Stimulated activated CD4-positive, alpha-beta T cell treated with anti-CD3 and anti-CD28 coated beads, TNF-alpha, amount 100 ng/mL, for 1 hour (primary cell): ENCODE measurements at regions not wholly inside any gene's neighbourhood (a gene's known extent, or its start where the extent isn't known, plus 50 kb on each side); places are given as distances from the start of the nearest gene placed in this dataset.
"Not testable (repeated sequence)": the region's sequence is repeated elsewhere in the genome, so short reads cannot be mapped to it uniquely, and the experiment has no call there.

Experiments used
- DNase-seq, 3 donors: peaks; one replicate each; pipeline ENCODE4 v3.0.0-alpha.2; 2020; ENCODE audit warnings: low read depth in 3 of 3, low spot score in 1 of 3

DNA sequence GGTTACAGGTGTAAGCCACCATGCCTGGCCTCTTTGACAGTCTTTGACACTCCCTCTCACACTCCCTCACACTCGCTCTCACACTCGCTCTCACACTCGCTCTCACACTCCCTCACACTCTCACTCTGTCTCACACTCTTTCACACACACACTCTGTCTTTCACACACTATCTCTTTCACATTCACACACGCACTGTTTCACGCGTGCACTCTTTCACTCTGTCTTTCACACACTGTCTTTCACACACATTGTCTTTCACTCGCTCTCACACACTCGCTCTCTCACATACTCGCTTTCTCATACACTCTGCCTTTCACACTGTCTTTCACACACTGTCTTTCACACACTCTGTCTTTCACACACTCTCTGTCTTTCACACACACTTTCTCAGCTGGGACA lies 167.1 kb upstream of the CXCL13 start:
- DNase-seq, result no peak

DNA sequence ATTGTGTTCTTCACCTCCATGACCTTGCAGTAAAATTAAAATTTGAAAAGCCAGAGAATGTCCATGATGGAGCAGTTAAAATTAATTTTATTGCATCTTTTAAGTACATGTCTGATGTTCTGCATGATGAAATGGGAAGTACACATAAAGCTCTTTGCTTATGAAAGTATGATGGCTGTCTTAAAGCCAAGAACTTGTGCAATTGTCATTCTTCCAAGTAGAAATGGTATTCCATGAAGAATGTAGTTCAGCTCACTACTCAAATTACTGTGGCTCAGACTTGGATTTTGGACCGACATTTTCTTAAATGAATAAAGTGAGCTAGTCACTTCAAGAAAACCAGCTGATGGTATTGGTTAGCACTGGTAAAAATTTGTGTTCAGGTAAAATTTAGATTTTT lies 161.7 kb upstream of the CXCL13 start:
- DNase-seq, result no peak

DNA sequence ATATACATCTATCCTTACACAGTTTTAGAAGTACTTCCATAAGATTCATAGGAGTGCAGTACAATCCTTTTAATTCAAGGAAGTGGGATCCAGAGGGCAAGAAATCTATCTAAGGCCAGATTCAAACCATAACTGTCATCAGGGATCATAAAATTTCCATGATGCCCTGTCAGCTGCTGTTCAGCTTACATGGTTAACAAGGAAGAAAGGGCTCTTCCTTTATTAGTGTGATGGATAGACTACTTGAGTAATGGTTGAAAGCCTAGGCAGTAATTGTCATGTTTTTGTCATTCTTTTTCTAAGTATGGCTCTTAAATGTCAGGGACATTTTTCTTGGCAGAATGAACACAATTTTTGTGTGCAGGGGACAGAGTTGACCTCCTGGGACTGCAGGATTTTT lies 159.8 kb upstream of the CXCL13 start:
- DNase-seq, result no peak

DNA sequence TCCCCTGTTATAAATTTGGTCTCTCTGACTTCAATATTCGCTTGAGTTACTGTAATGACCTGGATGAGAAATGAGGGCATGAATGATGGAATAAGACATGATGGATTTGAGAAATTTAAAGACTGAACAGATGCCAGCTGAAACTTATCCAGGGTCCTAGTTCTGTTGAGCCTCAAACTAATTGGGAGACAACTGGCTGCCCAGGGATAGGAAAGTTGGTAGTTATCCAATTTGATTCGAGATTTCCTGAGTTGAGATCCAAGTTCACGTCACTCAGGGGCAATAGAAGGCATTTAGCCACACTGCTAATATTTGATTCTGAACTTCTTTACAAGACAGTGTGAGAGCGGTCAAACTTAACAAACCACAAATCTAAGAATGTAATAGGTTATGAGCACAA lies 159.0 kb upstream of the CXCL13 start:
- no peak for DNase-seq

DNA sequence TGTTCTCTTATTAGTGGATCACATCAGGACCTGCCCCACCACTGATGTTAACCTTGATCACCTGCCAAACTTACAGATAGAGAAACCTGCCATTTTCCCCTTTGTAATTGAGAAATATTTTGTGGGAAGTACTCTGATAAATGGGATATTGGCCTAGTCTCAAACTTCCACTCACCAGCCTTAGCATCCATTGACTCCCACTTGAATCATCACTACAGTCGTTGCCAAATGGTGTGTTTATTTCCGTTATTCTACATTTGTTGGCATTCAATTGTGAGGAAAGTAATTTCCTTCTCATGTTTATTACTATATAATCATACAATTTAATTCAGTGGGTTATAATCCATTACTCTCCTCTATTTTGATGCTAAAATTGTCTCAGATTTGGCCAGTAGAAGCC lies 156.4 kb upstream of the CXCL13 start:
- DNase-seq, result no peak

DNA sequence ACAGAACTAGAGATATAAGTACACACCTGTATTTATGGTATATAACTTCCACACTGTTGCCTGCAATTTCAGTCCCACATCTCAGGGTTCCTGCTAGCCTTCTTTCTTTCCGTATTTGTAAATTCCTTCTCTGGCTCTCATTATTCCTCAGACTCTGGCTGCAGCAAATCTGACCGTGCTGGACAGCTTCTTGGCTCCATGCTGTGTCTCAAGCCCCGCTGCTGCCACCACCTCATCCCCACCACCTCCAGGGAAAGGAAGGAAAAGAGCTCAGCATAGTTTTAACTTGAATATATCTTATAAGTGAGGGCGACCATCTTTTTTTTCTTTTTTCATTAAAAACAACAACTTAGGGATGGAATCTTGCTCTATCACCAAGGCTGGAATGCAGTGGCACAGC lies 155.6 kb upstream of the CXCL13 start:
- DNase-seq, result no peak

DNA sequence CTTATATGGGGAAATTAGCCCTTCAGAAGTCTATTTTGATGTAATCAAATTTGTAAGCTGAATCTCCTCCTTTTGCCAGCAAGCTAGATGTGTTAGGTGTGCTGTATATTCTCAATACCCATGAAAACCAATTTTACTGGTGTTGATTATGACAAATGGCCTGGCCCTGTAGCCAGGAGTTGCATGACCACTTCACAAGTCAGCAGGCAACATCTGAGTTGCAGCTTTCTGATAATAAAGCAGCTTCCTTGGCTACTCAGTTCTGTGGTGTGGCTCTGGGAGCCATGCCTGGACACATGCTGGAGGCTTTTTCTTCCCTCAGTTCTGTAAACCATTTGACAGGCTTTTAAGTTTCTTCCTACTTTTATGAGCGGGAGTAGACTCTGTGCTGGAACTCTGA lies 154.1 kb upstream of the CXCL13 start:
- DNase-seq, result no peak

DNA sequence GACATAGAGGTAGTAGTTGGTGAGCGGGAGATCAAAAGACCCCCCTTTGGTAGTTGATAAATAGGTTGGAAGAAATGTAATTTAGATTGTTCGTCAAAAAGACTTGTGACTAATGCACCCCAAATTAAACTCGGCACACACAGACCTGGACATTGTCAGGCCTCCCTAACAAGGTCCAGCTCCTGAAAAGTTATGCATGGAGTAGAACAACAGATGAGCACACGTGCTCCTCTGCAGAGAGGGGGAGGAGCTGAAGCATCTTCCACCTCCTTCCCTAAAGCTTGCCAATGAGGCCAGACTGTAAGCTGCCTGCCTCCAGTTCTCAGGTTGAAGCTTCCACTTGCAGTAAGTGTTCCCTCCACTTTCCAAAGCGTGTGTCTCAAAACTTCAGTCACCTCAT lies 153.5 kb upstream of the CXCL13 start:
- DNase-seq, result not testable (repeated sequence)

DNA sequence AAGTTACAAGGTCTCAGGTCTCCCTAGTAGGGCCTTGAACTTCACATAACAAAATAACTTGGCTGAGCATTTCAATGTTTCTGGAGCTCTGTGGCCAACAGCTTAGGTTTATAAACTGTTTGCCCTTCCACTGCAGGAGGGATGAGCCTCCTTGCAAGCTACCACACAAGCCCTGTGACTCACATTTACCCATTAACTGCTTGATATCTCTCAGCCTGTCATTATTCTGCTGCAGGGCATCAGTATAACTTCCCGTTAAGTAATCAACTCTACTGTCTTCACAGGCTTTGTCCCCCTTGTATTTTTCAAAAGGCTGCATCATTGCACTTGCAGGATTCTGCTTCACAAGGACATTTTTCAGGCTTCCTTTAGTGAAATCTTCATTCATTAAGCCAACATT lies 151.7 kb upstream of the CXCL13 start:
- no peak for DNase-seq

DNA sequence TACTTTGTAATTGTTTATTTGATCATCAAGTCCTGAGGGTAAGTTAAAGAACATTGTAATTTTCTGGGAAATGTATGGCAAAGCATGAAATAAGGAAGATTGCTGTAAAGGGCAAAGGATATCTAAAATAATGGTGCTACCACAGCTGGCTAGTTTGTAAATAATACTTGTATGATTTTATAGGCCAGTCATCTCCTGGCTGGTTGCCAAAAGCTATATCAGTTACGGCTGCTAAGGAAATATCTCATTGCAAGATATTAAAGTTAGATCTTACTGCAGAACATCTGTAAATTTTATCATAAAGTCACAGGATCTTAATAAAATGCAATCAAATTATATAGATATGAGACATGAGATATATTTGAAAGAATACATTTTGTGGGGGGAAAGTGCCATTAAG lies 150.8 kb upstream of the CXCL13 start:
- no peak for DNase-seq

DNA sequence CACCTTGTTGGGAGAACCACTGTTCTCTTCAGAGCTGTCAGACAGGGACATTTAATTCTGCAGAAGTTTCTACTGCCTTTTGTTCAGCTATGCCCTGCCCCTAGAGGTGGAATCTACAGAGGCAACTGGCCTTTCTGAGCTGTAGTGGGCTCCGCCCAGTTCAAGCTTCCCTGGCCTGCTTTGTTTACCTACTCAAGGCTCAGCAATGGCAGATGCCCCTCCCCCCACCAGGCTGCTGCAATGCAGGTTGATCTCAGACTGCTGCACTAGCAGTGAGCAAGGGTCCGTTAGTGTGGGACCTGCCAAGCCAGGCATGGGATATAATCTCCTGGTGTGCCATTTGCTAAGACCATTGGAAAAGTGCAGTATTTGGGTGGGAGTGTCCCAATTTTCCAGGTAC lies 141.5 kb upstream of the CXCL13 start:
- DNase-seq, result not testable (repeated sequence)

DNA sequence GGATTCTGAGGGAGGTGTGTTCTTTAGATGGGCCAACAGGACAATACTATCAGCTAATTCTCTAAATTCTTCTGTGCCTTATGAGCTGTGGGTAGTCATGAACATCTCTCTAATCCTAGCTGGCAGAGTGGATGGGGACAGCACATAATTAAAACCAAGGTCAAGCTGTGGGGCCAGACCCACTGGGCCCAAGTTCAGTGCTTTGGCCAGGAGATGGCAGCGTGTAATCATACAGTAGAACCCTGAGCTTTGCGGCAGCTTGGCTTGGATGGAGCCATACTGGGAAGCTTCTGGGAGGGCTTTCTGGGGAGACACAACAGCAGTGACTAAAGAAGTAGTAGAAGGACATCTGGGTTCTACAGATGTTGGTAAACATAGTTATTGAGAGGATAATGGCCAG lies 140.3 kb upstream of the CXCL13 start:
- DNase-seq, result peak in 1 of 3 donors; percentile 3

DNA sequence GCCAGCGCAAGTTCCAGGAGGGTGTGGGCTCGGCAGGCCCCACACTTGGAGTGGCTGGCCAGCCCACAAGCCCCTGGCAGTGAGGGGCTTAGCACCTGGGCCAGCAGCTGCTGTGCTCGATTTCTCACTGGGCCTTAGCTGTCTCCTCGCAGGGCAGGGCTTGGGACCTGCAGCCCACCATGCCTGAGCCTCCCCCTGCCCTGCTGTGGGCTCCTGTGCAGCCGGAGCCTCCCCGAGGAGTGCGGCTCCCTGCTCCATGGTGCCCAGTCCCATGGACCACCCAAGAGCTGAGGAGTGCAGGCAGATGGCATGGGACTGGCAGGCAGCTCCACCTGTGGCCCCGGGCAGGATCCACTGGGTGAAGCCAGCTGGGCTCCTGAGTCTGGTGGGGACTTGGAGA lies 139.2 kb upstream of the CXCL13 start:
- no peak for DNase-seq

DNA sequence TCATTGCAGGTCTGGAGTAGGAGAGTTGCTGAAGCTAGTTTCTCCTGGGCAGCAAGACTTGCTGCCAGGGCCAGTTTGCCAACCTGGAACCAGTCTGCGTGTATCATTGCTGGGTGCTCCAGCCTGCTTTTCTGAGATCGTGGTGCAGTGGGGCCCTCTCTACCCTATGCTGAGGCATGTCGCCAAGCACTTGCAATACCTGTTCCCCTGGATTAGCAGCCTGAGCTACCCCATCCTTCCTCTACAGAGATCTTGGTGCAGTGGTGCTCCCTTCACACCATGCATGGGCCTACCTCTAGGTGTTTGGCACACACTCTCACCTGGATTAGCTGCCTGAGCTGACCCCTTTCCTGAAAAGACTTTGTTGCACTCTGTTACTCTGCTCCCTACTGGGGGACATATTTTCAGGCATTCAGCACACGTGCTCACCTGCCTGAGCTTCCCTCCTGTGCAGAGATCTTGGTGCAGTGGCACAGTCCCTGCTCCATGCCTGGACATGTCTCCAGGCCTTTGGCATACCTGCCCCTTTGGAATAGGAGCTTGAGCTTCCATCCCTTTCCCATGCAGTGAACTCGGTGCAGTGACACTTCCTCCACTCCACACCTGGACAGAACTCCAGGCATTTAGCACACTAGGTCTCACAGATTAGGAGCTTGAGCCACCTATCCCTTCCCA lies 133.7 kb upstream of the CXCL13 start:
- no peak for DNase-seq

DNA sequence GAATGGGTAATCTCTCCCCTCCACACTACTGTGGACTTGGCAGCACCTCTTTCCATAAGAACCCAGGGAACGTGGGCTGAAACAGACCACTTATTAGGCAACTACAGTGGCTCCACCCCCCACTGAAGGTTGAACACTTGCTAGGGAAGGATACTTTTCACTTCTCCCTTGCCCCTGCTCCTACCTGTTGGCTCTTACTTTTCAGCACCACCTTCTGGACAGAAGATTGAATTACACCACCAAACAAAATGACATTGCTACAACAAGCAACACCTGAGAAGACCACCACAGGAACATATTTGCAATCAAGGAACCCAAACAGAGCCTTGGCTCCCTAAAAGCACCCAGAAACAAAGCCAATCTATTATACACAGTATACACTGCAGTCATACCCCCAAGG lies 132.1 kb upstream of the CXCL13 start:
- no peak for DNase-seq

DNA sequence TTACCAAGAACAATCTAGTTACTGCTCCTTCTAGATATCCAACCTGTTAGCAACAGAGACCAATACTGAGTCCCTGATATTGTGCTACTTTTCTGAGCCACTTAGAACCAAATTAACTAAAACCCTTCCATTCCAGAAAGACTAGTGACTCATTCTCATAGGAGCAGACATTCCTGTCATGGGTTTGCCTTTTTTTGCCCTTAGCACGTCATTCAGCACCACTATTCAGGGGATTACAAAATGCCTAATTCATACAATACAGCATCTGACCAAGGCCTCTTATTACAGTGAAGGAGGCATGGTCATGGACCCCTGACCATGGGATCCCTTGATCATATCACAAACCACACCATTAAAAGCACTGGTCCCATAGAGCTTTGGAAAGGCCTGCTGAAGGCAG lies 123.8 kb upstream of the CXCL13 start:
- DNase-seq, result no peak

DNA sequence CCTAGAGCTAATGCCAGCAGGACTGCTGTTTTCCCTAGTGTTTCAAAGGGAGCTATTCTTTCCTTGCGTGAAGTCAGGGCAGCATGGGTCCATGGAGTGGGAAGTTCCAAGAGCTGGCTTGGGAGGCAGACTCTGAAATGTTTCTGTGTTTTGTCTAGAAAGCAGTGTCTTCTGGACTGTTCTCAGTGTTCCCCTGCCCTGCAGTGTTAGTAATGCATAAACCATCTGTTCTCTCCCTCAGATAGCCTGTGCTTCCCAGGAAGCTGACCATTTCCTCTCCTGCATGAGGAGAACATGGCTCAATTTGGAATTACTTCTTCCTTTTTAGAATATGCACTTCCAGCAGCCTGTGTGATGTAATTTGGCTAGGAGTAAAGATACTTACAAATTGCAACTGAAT lies 116.7 kb upstream of the CXCL13 start:
- no peak for DNase-seq

DNA sequence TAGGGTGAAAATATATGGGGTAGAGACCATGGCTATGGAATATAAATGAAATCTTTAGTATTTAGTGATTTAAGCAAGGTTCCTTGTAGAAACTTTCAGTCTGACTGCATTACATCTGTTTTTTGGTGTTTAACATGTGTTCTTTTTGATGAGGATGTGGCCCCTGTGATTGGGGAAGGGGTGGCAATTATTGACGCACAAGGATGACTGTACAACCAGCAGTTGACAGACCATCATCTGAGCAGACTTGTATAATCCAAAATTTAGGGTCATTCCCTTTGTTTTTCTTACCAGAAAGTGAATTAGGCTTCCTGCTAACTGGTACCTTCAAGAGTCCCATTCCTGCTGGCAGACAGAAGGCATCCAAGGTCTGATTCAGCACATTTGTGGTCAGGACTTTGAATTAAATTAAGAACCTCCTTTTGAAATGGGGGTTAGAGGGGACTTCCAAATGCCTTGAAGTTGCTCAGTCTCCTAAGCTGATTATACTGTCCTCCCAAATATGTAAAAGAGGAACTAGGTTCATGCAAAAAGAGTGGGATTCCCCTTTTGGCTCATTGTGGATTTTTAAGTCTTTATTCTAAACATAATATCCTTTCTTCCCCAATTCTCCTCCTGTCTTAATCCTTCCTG lies 112.4 kb upstream of the CXCL13 start:
- DNase-seq, result no peak

DNA sequence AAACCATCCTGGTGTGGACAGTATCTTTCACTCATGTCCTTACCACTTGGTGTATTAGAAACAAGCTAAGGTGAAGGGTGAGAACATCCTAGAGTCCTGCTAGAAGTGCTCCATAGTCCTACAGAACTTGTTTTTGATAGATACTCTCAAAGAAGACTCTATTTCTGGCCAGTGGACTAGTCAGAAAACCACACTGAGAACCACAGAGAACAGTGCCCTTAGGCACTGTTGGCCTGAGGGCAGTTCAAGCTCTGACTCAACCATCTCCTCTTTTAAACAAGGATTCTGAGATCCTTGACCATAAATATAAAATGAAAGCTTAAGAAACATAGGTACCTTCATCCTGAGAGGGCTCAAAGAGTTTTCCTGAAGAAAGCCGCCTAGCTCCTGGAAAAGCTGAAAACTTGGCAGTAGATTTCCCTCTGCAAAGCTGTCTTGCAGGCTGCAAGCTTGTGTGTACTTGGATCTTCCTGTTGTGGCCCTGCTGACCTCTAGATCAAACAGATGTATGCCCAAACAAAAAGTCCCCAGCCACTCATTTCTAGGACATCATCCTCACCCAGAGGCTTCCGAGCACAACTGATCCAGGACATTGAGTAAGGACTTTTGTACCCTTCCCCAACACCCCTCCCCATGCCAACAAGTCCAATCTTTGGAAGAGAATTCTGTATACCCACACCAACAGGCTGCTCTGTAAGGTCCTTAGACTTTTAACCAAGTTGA lies 111.6 kb upstream of the CXCL13 start:
- DNase-seq, result no peak

DNA sequence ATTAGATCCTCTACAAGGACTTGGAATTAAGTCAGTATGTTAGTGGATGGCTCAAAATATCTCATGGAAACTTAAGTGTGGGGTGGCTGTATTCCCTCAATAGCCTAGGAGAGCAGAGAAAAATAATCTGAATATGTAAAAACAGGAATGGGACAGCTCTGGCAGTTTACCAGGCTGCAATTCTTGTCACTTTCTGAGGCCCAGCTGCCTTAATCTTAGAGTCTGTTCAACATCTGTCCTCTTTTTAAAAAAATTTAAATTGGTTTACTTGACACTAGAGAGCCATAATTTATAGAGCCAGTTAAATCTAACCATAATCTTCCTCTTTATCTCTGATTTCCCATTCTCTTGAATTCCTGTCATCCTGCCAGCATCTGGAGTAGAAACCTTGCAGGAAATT lies 109.2 kb upstream of the CXCL13 start:
- no peak for DNase-seq

DNA sequence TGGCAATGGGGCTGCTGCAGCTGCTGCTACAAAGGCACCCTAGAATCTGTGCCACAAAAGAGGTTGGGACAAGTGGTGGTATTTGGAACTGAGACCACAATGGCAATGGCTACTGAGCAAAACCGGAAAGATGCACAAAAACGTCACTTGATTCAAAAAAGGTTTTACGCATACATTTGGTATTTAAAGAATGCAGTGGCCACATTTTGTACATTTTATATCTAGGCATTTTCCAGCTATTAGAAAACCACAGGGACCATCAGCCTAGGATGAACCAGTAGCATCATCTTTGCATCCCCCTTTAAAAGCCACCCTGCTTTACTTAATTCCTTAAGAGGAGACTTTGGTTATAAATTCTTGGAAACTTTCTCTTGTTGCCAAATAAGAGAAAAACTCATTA lies 104.8 kb upstream of the CXCL13 start:
- DNase-seq, result no peak

DNA sequence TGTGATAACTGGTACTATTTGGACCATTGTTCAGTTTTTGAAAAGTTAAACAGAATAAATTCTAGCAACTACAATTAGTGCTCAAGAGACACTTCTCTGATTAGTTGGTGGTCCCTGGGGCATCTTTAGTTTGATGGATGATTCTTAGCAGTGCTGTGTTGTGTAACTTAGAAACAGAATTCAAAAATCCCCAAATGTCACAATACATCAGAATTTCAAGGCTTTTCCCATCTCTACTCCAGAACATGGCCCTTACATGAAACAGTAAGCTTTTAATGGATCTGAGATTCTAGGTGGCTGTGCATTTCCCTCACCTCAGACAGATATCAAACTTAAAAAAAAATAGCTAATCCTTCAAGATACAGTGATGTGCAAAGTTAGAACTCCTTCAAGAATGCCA lies 104.4 kb upstream of the CXCL13 start:
- no peak for DNase-seq

DNA sequence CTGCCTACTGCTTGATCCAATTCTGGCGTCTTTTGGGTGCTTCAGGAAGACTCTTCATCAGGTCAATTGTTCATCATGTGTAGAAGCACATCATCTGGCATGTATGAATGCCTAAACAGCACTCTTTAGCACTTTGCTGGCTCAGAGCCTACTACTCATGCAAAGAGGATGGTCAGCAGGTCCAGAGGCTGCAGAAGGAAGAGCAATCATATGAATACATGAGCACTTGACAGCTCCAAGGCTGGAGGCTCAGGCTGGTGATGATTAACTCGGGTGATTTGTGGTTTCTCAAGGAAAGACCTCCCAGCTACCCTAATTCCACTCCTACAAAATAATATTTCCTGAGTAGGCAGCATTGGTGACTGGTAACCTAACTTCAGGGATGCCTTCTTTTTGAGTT lies 103.8 kb upstream of the CXCL13 start:
- no peak for DNase-seq
